Kidney epithelial cell (primary cell): ENCODE measurements at regions not wholly inside any gene's neighbourhood (a gene's known extent, or its start where the extent isn't known, plus 50 kb on each side); places are given as distances from the start of the nearest gene placed in this dataset.

ENCODE experiments used
- DNase-seq: peaks from one replicate; pipeline ENCODE4 v3.0.0-alpha.2; 2010; ENCODE audit warnings: low read depth
- H3K27me3 ChIP-seq: 2 replicates; pipeline ENCODE4 v1.6.0; 2011; ENCODE audit warnings: low read length; ENCODE audit not compliant: control insufficient read depth, insufficient read depth
- H3K36me3 ChIP-seq: 2 replicates; pipeline ENCODE4 v1.5.1; 2011; ENCODE audit warnings: low read length; ENCODE audit not compliant: control insufficient read depth, insufficient read depth
- H3K4me3 ChIP-seq: 2 replicates; pipeline ENCODE4 v1.5.1; 2011; ENCODE audit warnings: low read depth, mild to moderate bottlenecking, control low read depth, low read length
- CTCF ChIP-seq: IDR thresholded peaks from 2 replicates; pipeline ENCODE4 v1.5.1; 2011; ENCODE audit warnings: mild to moderate bottlenecking, moderate library complexity, low read length, control low read depth, inconsistent platforms; ENCODE audit not compliant: insufficient read depth, poor library complexity, severe bottlenecking

- Histone ChIP-seq H3K36me3 (no peaks in the 10 kb centered on the region), H3K4me3 (no peak overlapping the region), H3K27me3 (no peaks in the 10 kb centered on the region)
- TF ChIP-seq CTCF = no peak
- DNase-seq = no peak
Observed at GRCh38 chr3:150091626-150092025, 120.9 kb upstream of the PFN2 start.

- TF ChIP-seq CTCF = no peak
- Histone ChIP-seq H3K4me3 (no peak overlapping the region), H3K36me3 (no peaks in the 10 kb centered on the region), H3K27me3 (no peaks in the 10 kb centered on the region)
- DNase-seq = no peak
Observed at GRCh38 chr3:150090877-150091276, 120.2 kb upstream of the PFN2 start.

DNA sequence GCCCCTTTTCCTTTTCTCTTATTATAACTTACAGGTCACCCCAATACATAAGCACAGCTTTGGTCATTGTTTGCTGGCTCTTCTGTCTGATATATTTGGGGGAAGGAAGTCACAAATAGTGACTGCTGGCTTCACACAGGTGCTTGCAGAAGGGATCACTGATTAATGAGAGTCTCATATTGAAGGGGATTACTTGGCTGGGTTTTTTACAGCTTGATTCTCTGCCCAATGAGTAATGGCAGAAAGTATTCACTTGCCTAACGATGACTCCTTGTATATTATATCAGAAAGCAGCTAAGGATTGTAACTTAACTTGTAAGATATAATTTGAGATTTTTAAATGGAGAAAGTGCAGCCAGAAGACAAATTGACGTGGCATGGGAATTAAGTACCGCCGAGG lies 119.3 kb upstream of the PFN2 start:
- no peak for DNase-seq
- no peak for TF ChIP-seq CTCF

DNA sequence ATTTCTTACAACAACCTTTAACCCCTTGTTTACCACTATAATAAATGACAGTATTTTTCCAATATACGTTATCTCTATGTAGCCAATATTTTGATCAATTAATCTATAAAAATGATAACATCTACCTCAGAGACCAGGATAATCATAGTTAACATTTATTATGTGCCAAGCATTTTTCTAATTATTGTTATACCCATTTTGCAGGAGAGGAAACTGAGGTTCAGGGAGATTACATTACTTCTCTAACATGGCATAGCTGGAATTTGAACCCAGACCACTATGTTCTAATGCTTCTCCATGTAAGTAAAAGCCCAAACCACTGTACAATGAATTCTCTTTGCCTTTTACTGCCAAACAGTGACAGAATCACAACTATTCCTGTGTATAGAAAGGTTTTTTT lies 113.4 kb upstream of the PFN2 start:
- Histone ChIP-seq H3K27me3 (no peaks in the 10 kb centered on the region), H3K36me3 (no peaks in the 10 kb centered on the region), H3K4me3 (no peak overlapping the region)
- no peak for DNase-seq
- TF ChIP-seq CTCF = no peak

More for the DNA sequence above, 119.3 kb upstream of the PFN2 start:
- H3K4me3 ChIP-seq = no peak overlapping the region
- H3K36me3 ChIP-seq = no peaks in the 10 kb centered on the region
- no peaks in the 10 kb centered on the region for H3K27me3 ChIP-seq

GRCh38 chr3:150083655-150084042 lies 113.0 kb upstream of the PFN2 start:
- no peaks in the 10 kb centered on the region for H3K36me3 ChIP-seq
- TF ChIP-seq CTCF = no peak
- no peak overlapping the region for H3K4me3 ChIP-seq
- H3K27me3 ChIP-seq = no peaks in the 10 kb centered on the region
- no peak for DNase-seq

GRCh38 chr3:150082898-150083654 lies 112.4 kb upstream of the PFN2 start:
- no peak overlapping the region for H3K4me3 ChIP-seq
- no peaks in the 10 kb centered on the region for H3K36me3 ChIP-seq
- DNase-seq = no peak
- no peak for TF ChIP-seq CTCF
- no peaks in the 10 kb centered on the region for H3K27me3 ChIP-seq
